GM10266 (cell line): ENCODE measurements at regions not wholly inside any gene's neighbourhood (a gene's known extent, or its start where the extent isn't known, plus 50 kb on each side); places are given as distances from the start of the nearest gene placed in this dataset.

ENCODE experiments used
- DNase-seq: peaks from one replicate; pipeline ENCODE4 v3.0.0; 2012; ENCODE audit errors: extremely low spot score
- CTCF ChIP-seq: IDR thresholded peaks from 2 replicates; pipeline ENCODE4 v1.5.1; 2012; ENCODE audit warnings: mild to moderate bottlenecking, low read depth; ENCODE audit not compliant: control insufficient read depth, insufficient read depth; ENCODE audit errors: missing control alignments

- DNase-seq = no peak
- TF ChIP-seq CTCF = no peak
Observed at GRCh38 chr4:136526517-136526916, 1005.8 kb downstream of the PCDH18 start.

- TF ChIP-seq CTCF = no peak
- DNase-seq = no peak
Observed at GRCh38 chr4:136524039-136524438, 1008.3 kb downstream of the PCDH18 start.

- DNase-seq = no peak
- no peak for TF ChIP-seq CTCF
Observed at GRCh38 chr4:136516371-136516770, 1015.9 kb downstream of the PCDH18 start.

GRCh38 chr4:136505020-136505419, 1027.3 kb downstream of the PCDH18 start:
- no peak for TF ChIP-seq CTCF
- DNase-seq = no peak

GRCh38 chr4:136495851-136496250, 1036.4 kb downstream of the PCDH18 start:
- no peak for TF ChIP-seq CTCF
- DNase-seq = no peak

- no peak for TF ChIP-seq CTCF
- DNase-seq = no peak
Observed at GRCh38 chr4:136495076-136495475, 1037.2 kb downstream of the PCDH18 start.

- no peak for TF ChIP-seq CTCF
- no peak for DNase-seq
Observed at GRCh38 chr4:136489101-136489500, 1043.2 kb downstream of the PCDH18 start.

- no peak for TF ChIP-seq CTCF
- no peak for DNase-seq
Observed at GRCh38 chr4:136484996-136485395, 1047.3 kb downstream of the PCDH18 start.
